H1 (cell line): ENCODE measurements at regions not wholly inside any gene's neighbourhood (a gene's known extent, or its start where the extent isn't known, plus 50 kb on each side); places are given as distances from the start of the nearest gene placed in this dataset.

ENCODE experiments used
- CTCF ChIA-PET: fragments of 300-600 bp; sonication (Branson Sonifier 250); formaldehyde crosslinking; loops from one replicate; lab custom pipeline; 2021; ENCODE audit not compliant: partially characterized antibody; lab: Charles Lee
- POLR2A ChIA-PET: fragments of 300-600 bp; sonication (Branson Sonifier 250); formaldehyde crosslinking; loops from one replicate; lab custom pipeline; 2021; ENCODE audit warnings: inconsistent platforms; ENCODE audit not compliant: partially characterized antibody; lab: Charles Lee
- DNase-seq, 2 experiments: peaks; one replicate each; pipeline versions ENCODE4 v3.0.0 to v3.0.0-alpha.2; 2010 to 2022; ENCODE audit warnings: low spot score in 2 of 2, low read depth in 1 of 2, mixed read lengths in 1 of 2
- FAIRE-seq: peaks from 2 replicates; lab custom pipeline; 2011; peaks lifted over from hg19 to GRCh38; lab: Jason Lieb, UNC
- H2AFZ ChIP-seq: 2 replicates; pipeline ENCODE4 v1.8.1; 2012; ENCODE audit warnings: low read length, inconsistent platforms
- H2AK5ac ChIP-seq: 2 replicates; pipeline ENCODE4 v1.6.1; 2013; ENCODE audit warnings: low read depth, low read length
- H2BK120ac ChIP-seq: replicated peaks from 2 replicates; pipeline ENCODE3; 2013; ENCODE audit warnings: low read depth, low read length, inconsistent platforms
- H2BK12ac ChIP-seq: 2 replicates; pipeline ENCODE4 v1.6.1; 2013; ENCODE audit warnings: low read depth, low read length
- H2BK15ac ChIP-seq: 2 replicates; pipeline ENCODE4 v1.6.1; 2013; ENCODE audit warnings: low read length
- H2BK20ac ChIP-seq: 2 replicates; pipeline ENCODE4 v1.6.1; 2013; ENCODE audit warnings: low read length
- H2BK5ac ChIP-seq: 2 replicates; pipeline ENCODE4 v1.6.1; 2013; ENCODE audit warnings: low read depth, low read length
- H3K14ac ChIP-seq: 2 replicates; pipeline ENCODE4 v1.6.1; 2013; ENCODE audit warnings: inconsistent platforms; ENCODE audit not compliant: insufficient read length
- H3K18ac ChIP-seq: 2 replicates; pipeline ENCODE4 v1.6.1; 2013; ENCODE audit warnings: low read length; ENCODE audit errors: extremely low read depth
- H3K23ac ChIP-seq: 2 replicates; pipeline ENCODE4 v1.6.1; 2013; ENCODE audit warnings: inconsistent platforms; ENCODE audit not compliant: insufficient read length
- H3K23me2 ChIP-seq: 2 replicates; pipeline ENCODE4 v1.6.1; 2013; ENCODE audit warnings: low read depth, low read length
- H3K27ac ChIP-seq: 2 replicates; pipeline ENCODE4 v1.6.1; 2011; ENCODE audit warnings: low read depth, low read length, inconsistent platforms
- H3K27me3 ChIP-seq, 4 experiments: replicated peaks in 1 of 4; 1 replicate in 1 of 4; 2 replicates in 3 of 4; pipeline versions ENCODE4 v1.6.1 to v1.8.1; 2011 to 2013; ENCODE audit warnings: low read length in 3 of 4, mild to moderate bottlenecking in 3 of 4, inconsistent platforms in 2 of 4, mixed read lengths in 2 of 4, moderate library complexity in 1 of 4; ENCODE audit not compliant: control insufficient read depth in 3 of 4, insufficient read depth in 3 of 4; ENCODE audit errors: extremely low read depth in 1 of 4
- H3K36me3 ChIP-seq, 4 experiments: 2 replicates each; pipeline versions ENCODE4 v1.6.1 to v1.8.1; 2011 to 2013; ENCODE audit warnings: mild to moderate bottlenecking in 4 of 4, low read length in 3 of 4, moderate library complexity in 2 of 4, control low read depth in 1 of 4, inconsistent platforms in 1 of 4; ENCODE audit not compliant: insufficient read depth in 4 of 4, control insufficient read depth in 2 of 4
- H3K4ac ChIP-seq: replicated peaks from 2 replicates; pipeline ENCODE3; 2013; ENCODE audit warnings: low read length, low read depth, mixed read lengths, inconsistent platforms; ENCODE audit not compliant: insufficient read length
- H3K4me1 ChIP-seq, 4 experiments: replicated peaks in 1 of 4; 1 replicate in 1 of 4; 2 replicates in 3 of 4; pipeline versions ENCODE4 v1.6.1 to v1.8.1; 2011 to 2013; ENCODE audit warnings: low read length in 3 of 4, inconsistent platforms in 2 of 4, mixed read lengths in 1 of 4; ENCODE audit not compliant: insufficient read depth in 4 of 4, control insufficient read depth in 3 of 4
- H3K4me2 ChIP-seq, 2 experiments: 2 replicates each; pipeline versions ENCODE4 v1.6.1 to v1.8.1; 2011 to 2013; ENCODE audit warnings: low read depth in 2 of 2, low read length in 2 of 2, control low read depth in 1 of 2, inconsistent platforms in 1 of 2, mild to moderate bottlenecking in 1 of 2; ENCODE audit not compliant: insufficient read depth in 1 of 2
- H3K4me3 ChIP-seq, 4 experiments: fragments of 200-600, 300-600 bp in 1 of 4; sonication (generic), shearing (Covaris generic), sonication (Bioruptor Twin) in 1 of 4; 2 replicates each; pipeline versions ENCODE4 v1.5.1 to v1.8.1; 2011 to 2016; ENCODE audit warnings: low read length in 4 of 4, low read depth in 3 of 4, control low read depth in 2 of 4, inconsistent platforms in 2 of 4, mild to moderate bottlenecking in 2 of 4, mixed read lengths in 1 of 4, moderate library complexity in 1 of 4; ENCODE audit not compliant: insufficient read depth in 2 of 4; ENCODE audit errors: extremely low read depth in 1 of 4
- H3K56ac ChIP-seq: replicated peaks from 2 replicates; pipeline ENCODE3; 2013; ENCODE audit warnings: low read depth, mild to moderate bottlenecking, mixed read lengths, low read length, inconsistent platforms; ENCODE audit not compliant: insufficient read length
- H3K79me1 ChIP-seq: 2 replicates; pipeline ENCODE4 v1.6.1; 2013; ENCODE audit warnings: low read depth, low read length, control low read depth
- H3K79me2 ChIP-seq, 2 experiments: 2 replicates each; pipeline versions ENCODE4 v1.6.1 to v1.8.1; 2012 to 2013; ENCODE audit warnings: low read length in 2 of 2, mild to moderate bottlenecking in 2 of 2, inconsistent platforms in 1 of 2; ENCODE audit not compliant: insufficient read depth in 2 of 2, control insufficient read depth in 1 of 2
- H3K9ac ChIP-seq, 4 experiments: replicated peaks in 1 of 4; 1 replicate in 1 of 4; 2 replicates in 3 of 4; pipeline versions ENCODE4 v1.6.1 to v1.8.1; 2011 to 2013; ENCODE audit warnings: low read depth in 3 of 4, low read length in 3 of 4, control low read depth in 2 of 4, mild to moderate bottlenecking in 2 of 4, moderate library complexity in 2 of 4, inconsistent platforms in 1 of 4; ENCODE audit errors: extremely low read depth in 1 of 4
- H3K9me3 ChIP-seq, 2 experiments: 2 replicates each; pipeline versions ENCODE4 v1.6.1 to v1.8.1; 2012 to 2013; ENCODE audit warnings: mild to moderate bottlenecking in 2 of 2, moderate library complexity in 2 of 2, control low read depth in 1 of 2, inconsistent platforms in 1 of 2, low read depth in 1 of 2, low read length in 1 of 2, mixed read lengths in 1 of 2; ENCODE audit not compliant: insufficient read depth in 2 of 2
- H4K20me1 ChIP-seq, 2 experiments: replicated peaks in 1 of 2; 2 replicates each; pipeline versions ENCODE3 to v1.8.1; 2011 to 2013; ENCODE audit warnings: inconsistent platforms in 2 of 2, low read length in 2 of 2, mild to moderate bottlenecking in 1 of 2; ENCODE audit not compliant: insufficient read depth in 2 of 2, control insufficient read depth in 1 of 2
- H4K5ac ChIP-seq: 2 replicates; pipeline ENCODE4 v1.6.1; 2013; ENCODE audit warnings: low read length, low read depth, mixed read lengths, inconsistent platforms; ENCODE audit not compliant: insufficient read length
- H4K8ac ChIP-seq: 2 replicates; pipeline ENCODE4 v1.8.0; 2013; ENCODE audit warnings: mild to moderate bottlenecking, moderate library complexity, low read length, inconsistent platforms; ENCODE audit not compliant: insufficient read depth; ENCODE audit errors: extremely low read depth
- H4K91ac ChIP-seq: replicated peaks from 2 replicates; pipeline ENCODE3; 2013; ENCODE audit warnings: low read length, mixed read lengths, inconsistent platforms; ENCODE audit not compliant: insufficient read length
- BRCA1 ChIP-seq: IDR thresholded peaks from 2 replicates; pipeline ENCODE4 v1.6.1; 2012; ENCODE audit warnings: low read depth, low read length, improper control_type of control experiment
- SAP30 ChIP-seq: fragments of 300-600 bp; sonication (generic); IDR thresholded peaks from 2 replicates; pipeline ENCODE4 v1.7.1; 2012; ENCODE audit warnings: low read length, moderate library complexity, mild to moderate bottlenecking, inconsistent platforms; ENCODE audit not compliant: insufficient read depth, insufficient replicate concordance
- WGBS, 2 experiments: shearing (Covaris generic) in 1 of 2; methylation state at CpG; one replicate each; pipeline versions ENCODE4 v1.1.6 to v1.1.7; 2013 to 2015; ENCODE audit warnings: low lambda C conversion rate in 2 of 2, mixed read lengths in 2 of 2, inconsistent platforms in 1 of 2, low coverage in 1 of 2, missing lambda C conversion rate in 1 of 2; ENCODE audit not compliant: insufficient replicate concordance in 2 of 2, insufficient coverage in 1 of 2, insufficient read length in 1 of 2; ENCODE audit errors: extremely low coverage in 1 of 2, missing lambda C conversion rate in 1 of 2; 5-methylcytosine and 5-hydroxymethylcytosine counted together

DNA sequence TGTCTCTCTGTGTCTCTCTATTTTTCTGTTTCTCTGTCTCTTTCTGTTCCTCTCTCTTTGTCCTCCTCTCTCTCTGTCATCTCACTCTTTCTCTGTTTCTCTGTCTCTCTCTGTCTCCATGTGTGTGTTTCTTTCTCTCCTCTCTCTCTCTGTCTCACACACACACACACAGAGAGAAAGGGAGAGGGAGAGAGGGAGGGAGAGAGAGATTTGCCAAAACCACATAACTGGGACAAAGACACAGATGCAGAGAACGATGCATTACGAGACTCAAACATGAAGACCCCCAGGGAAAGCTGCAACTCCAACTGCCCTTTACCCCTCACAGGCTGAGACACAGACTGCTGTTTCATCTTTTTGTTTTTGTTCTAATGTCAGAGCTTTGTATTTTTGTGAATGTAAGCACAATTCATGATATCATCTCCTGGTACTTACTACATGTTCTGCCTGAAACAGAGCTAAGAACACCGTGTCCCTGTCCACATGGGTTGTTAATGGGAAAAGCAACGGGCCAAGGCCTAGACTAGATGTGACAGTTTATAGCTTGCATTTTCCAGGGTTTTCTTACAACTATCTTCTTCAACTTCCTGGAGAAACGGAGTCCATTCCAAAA, 177.1 kb upstream of the ARID1B start:
- CTCF ChIA-PET: interaction anchor here (0.6 to 1.2 kb wide), 3 partner anchors 9 to 53 kb away, joined by 3 to 5 read pairs (median 3); no protein-coding TSS in a partner anchor
- FAIRE-seq (no peak), DNase-seq (no peak)
- Histone ChIP-seq H4K5ac (no peak overlapping the region), H3K4me1 (peaks cover 0 to 3% (median 0%) of the 10 kb centered on the region in 4 experiments; a peak in 1 of 7 replicates), H2AK5ac (no peak overlapping the region), H3K79me1 (no peaks in the 10 kb centered on the region), H2BK12ac (no peak overlapping the region), H4K91ac (no peak overlapping the region), H3K4me3 (no peak overlapping the region), H2BK120ac (no peak overlapping the region), H4K8ac (no peak overlapping the region), H2AFZ (0 out of 2 replicates have a peak overlapping the region, but pooled peaks have one; percentile 1), H3K18ac (no peak overlapping the region), H4K20me1 (no peaks in the 10 kb centered on the region), H3K9me3 (peaks cover 10 to 14% of the 10 kb centered on the region in 2 experiments; a peak in 3 of 4 replicates), H3K23ac (no peak overlapping the region), H2BK15ac (no peak overlapping the region), H3K56ac (no peak overlapping the region), H3K4me2 (no peak overlapping the region), H3K27me3 (no peaks in the 10 kb centered on the region; a peak in 1 of 7 replicates), H3K79me2 (no peaks in the 10 kb centered on the region), H3K14ac (no peak overlapping the region), H3K36me3 (0 out of 8 replicates have a peak, but pooled peaks cover 0 to 2% (median 0%) of the 10 kb centered on the region in 4 experiments), H3K27ac (no peak overlapping the region), H3K4ac (no peak overlapping the region), H2BK20ac (no peak overlapping the region), H3K9ac (no peak overlapping the region), H2BK5ac (no peak overlapping the region), H3K23me2 (no peaks in the 10 kb centered on the region)
- 92% methylated on average over 5 of the region's 5 CpGs; no CpG with 5 or more reads in 1 of the 2 experiments for WGBS, 2 experiments
- TF ChIP-seq BRCA1 (no peak), SAP30 (no peak)
- POLR2A ChIA-PET: no interaction called here
